ENCODE measurements at regions not wholly inside any gene's neighbourhood (a gene's known extent, or its start where the extent isn't known, plus 50 kb on each side); places are given as distances from the start of the nearest gene placed in this dataset.

GRCh38 chr18:72181241-72181764, 362.8 kb downstream of the CBLN2 start:
- DNase-seq (ENCODE audit: low spot score): no peak

GRCh38 chr18:72180689-72181088, 363.5 kb downstream of the CBLN2 start:
- DNase-seq (ENCODE audit: low spot score): no peak

- DNase-seq (ENCODE audit: low spot score): no peak
Measured at GRCh38 chr18:72174972-72175649, 369.0 kb downstream of the CBLN2 start.

- no peak for DNase-seq (ENCODE audit: low spot score)
Measured at GRCh38 chr18:72171596-72171995, 372.5 kb downstream of the CBLN2 start.

GRCh38 chr18:72161691-72162090, 382.5 kb downstream of the CBLN2 start:
- no peak for DNase-seq (ENCODE audit: low spot score)

- no peak for DNase-seq (ENCODE audit: low spot score)
Measured at GRCh38 chr18:72160510-72161445, 383.4 kb downstream of the CBLN2 start.

- no peak for DNase-seq (ENCODE audit: low spot score)
Measured at GRCh38 chr18:72155327-72155726, 388.8 kb downstream of the CBLN2 start.

- DNase-seq (ENCODE audit: low spot score): no peak
Measured at GRCh38 chr18:72154926-72155325, 389.2 kb downstream of the CBLN2 start.

GRCh38 chr18:72152935-72153334, 391.2 kb downstream of the CBLN2 start:
- no peak for DNase-seq (ENCODE audit: low spot score)

GRCh38 chr18:72147830-72148229, 396.3 kb downstream of the CBLN2 start:
- DNase-seq (ENCODE audit: low spot score): no peak

- no peak for DNase-seq (ENCODE audit: low spot score)
Measured at GRCh38 chr18:72140007-72140406, 404.1 kb downstream of the CBLN2 start.

- DNase-seq (ENCODE audit: low spot score): no peak
Measured at GRCh38 chr18:72128649-72129048, 415.5 kb downstream of the CBLN2 start.

GRCh38 chr18:72122103-72122502, 422.0 kb downstream of the CBLN2 start:
- DNase-seq (ENCODE audit: low spot score): no peak

GRCh38 chr18:72119082-72119481, 425.1 kb downstream of the CBLN2 start:
- no peak for DNase-seq (ENCODE audit: low spot score)

- no peak for DNase-seq (ENCODE audit: low spot score)
Measured at GRCh38 chr18:72114801-72115594, 429.1 kb downstream of the CBLN2 start.

GRCh38 chr18:72107647-72108383, 436.3 kb downstream of the CBLN2 start:
- peak; percentile 54 for DNase-seq (ENCODE audit: low spot score)

GRCh38 chr18:72104851-72105250, 439.3 kb downstream of the CBLN2 start:
- no peak for DNase-seq (ENCODE audit: low spot score)

GRCh38 chr18:72102412-72102811, 441.7 kb downstream of the CBLN2 start:
- DNase-seq (ENCODE audit: low spot score): no peak

GRCh38 chr18:72100465-72101004, 443.6 kb downstream of the CBLN2 start:
- no peak for DNase-seq (ENCODE audit: low spot score)

- DNase-seq (ENCODE audit: low spot score): peak; percentile 8
Measured at GRCh38 chr18:72091369-72091768, 452.8 kb downstream of the CBLN2 start.

- no peak for DNase-seq (ENCODE audit: low spot score)
Measured at GRCh38 chr18:72089432-72089831, 454.7 kb downstream of the CBLN2 start.

All from iPS-NIHi11 (cell line).